D721Med (cell line): ENCODE measurements at regions not wholly inside any gene's neighbourhood (a gene's known extent, or its start where the extent isn't known, plus 50 kb on each side); places are given as distances from the start of the nearest gene placed in this dataset.

Experiments used
- DNase-seq: peaks from one replicate; pipeline ENCODE4 v3.0.0; 2011; ENCODE audit warnings: low spot score; ENCODE audit not compliant: insufficient read length
- FAIRE-seq: peaks from 2 replicates; lab custom pipeline; 2011; peaks lifted over from hg19 to GRCh38; lab: Jason Lieb, UNC
- TF ChIP-seq, protein P1 (sequence below): IDR thresholded peaks from 2 replicates; pipeline ENCODE4 v1.5.1; 2012; ENCODE audit warnings: mild to moderate bottlenecking, control low read depth; ENCODE audit not compliant: insufficient read depth; ENCODE audit errors: missing control alignments

DNA sequence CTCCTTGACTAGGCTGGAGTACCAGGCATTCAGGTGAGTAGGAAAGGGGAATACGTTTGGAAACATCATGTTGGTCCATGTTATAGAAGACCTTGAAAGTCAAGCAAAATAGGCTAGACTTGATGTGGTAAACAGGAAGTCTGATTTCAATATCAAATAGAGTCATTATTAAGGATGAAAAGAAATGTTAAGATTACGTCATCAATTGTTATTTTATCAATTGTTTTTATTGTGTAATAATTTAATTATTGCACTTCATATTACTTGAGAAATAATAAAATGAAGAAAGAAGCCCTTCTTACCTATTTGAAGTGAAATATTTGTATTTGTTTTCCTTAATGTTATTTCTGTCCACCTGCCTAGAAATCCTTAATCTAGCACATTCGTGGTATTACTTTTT, 361.0 kb upstream of the HAND2 start:
- TF ChIP-seq, protein P1, sequence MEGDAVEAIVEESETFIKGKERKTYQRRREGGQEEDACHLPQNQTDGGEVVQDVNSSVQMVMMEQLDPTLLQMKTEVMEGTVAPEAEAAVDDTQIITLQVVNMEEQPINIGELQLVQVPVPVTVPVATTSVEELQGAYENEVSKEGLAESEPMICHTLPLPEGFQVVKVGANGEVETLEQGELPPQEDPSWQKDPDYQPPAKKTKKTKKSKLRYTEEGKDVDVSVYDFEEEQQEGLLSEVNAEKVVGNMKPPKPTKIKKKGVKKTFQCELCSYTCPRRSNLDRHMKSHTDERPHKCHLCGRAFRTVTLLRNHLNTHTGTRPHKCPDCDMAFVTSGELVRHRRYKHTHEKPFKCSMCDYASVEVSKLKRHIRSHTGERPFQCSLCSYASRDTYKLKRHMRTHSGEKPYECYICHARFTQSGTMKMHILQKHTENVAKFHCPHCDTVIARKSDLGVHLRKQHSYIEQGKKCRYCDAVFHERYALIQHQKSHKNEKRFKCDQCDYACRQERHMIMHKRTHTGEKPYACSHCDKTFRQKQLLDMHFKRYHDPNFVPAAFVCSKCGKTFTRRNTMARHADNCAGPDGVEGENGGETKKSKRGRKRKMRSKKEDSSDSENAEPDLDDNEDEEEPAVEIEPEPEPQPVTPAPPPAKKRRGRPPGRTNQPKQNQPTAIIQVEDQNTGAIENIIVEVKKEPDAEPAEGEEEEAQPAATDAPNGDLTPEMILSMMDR: no peak
- FAIRE-seq (no peak), DNase-seq (no peak)

DNA sequence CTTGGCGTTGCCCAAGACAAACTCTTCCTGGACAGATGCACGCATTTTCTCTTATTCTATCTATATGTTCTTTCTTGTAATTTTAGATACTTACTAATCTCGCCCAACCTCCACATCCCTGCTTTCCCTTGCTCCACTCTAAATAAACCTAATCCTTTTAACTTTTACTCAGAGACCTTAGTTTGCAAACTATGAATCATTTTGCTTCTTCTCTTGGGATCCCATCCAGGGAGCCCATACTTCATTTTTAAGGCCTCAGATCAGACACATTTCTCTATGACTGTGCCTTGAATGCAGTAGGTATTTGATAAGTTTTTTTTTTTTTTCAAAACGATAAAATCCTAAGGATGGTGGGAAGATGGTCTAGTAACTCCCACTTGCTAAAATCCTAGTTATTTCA, 353.8 kb upstream of the HAND2 start:
- FAIRE-seq: no peak
- DNase-seq: no peak
- TF ChIP-seq, protein P1: no peak

DNA sequence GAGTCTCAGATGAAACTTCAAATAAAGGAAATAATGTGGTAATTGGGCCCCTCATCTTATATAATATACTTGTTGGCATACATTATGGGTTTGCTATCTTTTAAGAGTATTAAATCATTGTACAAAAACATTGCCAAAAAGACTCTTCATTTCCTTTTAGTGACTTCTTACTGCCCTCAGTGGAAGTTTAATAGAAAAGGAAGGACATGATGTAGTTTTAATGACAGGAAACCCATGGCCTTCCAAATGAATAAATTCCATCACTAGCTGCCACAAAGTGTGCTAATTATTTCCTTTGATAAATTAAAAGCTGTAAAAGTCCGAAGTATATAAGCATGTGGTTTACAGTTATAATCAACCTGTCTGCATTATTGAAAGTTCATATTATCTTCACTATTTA, 350.9 kb upstream of the HAND2 start:
- FAIRE-seq: no peak
- TF ChIP-seq, protein P1: no peak
- DNase-seq: no peak

DNA sequence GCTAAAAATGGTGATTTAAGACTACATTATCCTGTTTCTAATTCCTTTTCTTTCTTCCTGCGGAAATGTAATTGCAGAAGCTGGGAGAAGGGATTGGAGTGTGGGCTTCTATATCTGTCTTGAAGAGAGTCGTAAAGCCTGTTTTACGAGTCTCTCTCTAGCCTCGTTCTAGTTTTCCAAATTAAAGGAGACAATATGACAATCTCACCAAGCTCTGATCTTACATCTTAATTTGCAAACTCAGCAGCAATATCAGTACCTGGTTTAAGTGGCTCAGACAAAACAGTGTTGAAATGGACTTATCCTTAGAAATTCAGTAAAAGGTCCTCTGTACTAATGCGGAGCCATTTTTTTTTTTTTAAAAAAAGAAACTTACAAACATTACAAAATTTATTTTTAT, 349.5 kb upstream of the HAND2 start:
- TF ChIP-seq, protein P1: no peak
- DNase-seq: no peak
- no peak for FAIRE-seq

DNA sequence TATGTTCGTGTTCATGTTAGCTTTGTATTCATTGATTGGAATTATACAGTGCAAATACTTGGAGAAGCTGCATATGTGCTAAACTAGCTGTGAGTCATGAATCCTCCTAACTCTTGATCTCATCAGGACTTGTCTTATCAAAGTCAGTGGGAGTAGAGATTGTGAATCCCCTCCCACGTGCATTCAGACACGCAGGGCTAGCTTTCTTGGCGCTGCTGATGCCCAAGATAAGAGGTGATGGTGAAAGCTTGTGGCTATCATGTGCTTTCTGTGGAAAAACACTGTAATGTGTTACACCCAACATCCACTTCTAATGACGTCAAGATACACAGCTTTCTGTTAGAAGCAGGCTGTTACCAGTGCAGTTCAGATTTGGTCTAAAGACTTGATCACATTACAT, 348.7 kb upstream of the HAND2 start:
- no peak for DNase-seq
- FAIRE-seq: no peak
- TF ChIP-seq, protein P1: no peak

DNA sequence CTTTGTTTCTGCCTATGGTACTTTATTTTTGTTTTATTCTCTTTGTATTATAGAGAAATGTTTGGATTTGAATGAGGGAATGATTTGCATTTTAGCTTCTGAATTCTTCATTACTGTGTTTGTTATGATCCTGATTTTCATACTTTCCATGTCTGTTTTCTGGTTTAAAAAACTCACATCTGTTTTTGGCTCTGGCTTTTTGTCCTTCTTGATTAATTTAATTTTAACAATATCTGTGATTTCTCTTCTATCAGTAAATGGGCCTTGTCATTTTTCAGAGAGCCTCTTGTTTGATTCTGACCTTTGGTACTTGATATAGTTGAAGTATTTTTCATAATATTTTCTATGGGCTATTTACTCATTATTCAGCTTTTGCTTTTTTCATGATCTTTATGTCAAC, 341.6 kb upstream of the HAND2 start:
- no peak for FAIRE-seq
- DNase-seq: no peak

DNA sequence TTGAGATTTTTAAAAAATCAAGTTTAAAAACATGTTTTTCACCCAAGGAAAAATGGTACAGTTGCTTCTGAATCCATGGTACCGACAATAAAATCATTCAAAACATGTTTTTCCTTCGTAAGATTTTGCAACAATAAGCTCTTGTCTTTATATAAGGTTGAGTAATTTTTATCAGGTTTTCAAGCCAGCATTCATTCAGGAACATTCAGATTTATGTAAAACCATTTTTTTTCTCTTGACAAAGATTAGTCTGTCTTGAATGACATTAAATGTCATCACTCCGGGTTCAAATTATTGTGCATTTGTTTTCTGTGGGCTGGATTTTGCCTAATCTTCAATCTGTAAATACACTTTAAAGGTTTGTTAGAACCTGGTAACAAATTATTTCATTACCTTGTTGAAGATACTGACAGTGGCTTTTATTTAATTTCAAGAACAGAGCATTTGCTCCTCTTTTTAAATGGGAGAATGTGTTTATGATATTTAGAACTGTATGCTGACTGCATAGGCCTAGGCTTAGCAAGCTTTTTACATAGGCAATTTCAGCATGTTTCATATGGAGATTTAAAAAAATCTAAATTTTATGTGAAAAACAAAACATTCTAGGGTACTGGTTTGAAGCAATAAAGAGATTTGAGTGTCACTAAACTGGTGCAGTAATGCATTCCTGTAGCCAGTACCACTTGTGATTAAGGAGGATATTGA, 336.4 kb upstream of the HAND2 start:
- no peak for DNase-seq
- no peak for FAIRE-seq
- TF ChIP-seq, protein P1: no peak

More for the DNA sequence above, 341.6 kb upstream of the HAND2 start:
- TF ChIP-seq, protein P1: no peak
